ENCODE measurements at regions not wholly inside any gene's neighbourhood (a gene's known extent, or its start where the extent isn't known, plus 50 kb on each side); places are given as distances from the start of the nearest gene placed in this dataset.
"Not testable (repeated sequence)": the region's sequence is repeated elsewhere in the genome, so short reads cannot be mapped to it uniquely, and the experiment has no call there.

DNA sequence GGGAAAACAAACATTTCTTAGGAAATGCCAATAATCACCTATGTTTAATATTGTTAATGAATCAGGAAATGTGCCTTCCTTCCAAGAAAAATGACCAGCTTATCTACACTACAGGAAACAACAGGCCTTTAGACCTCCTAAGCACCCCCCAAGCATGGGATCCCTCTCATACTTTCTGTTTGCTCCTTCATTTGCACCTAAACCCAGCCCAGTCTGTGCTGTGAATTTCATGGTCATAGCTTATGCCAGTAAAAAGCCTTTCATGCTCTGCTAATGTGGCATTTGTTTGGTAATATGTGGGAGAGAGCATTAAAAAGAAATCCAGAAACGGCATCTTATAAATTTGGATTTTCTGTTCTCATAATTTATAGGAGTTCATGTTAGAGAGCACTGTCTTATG, 511.1 kb downstream of the EBF1 start:
- Histone ChIP-seq H3K27ac (ENCODE audit: low read length) (no peak overlapping the region), H3K9me2 (replicated peaks; ENCODE audit: low read length) (no peaks in the 10 kb centered on the region), H3K36me3 (ENCODE audit: low read depth, low read length) (no peaks in the 10 kb centered on the region), H3K9me3 (ENCODE audit: low read length) (no peaks in the 10 kb centered on the region), H3K4me3 (ENCODE audit: low read length) (no peak overlapping the region), H3K4me2 (ENCODE audit: low read length) (no peak overlapping the region), H4K20me1 (ENCODE audit: low read length) (no peaks in the 10 kb centered on the region), H3K79me2 (ENCODE audit: low read length) (no peaks in the 10 kb centered on the region), H3K4me1 (ENCODE audit: insufficient read depth, low read length) (no peaks in the 10 kb centered on the region), H3F3A (ENCODE audit: low read length, unreplicated experiment) (no peaks in the 10 kb centered on the region), H2AFZ (ENCODE audit: low read length) (no peak overlapping the region), H3K9ac (ENCODE audit: low read length) (no peak overlapping the region), H3K27me3 (ENCODE audit: low read length) (no peaks in the 10 kb centered on the region)
- ChIA-PET POLR2A (ENCODE audit: unreplicated experiment) (no interaction called here), CTCF (no interaction called here)
- intact Hi-C loops (cut with micrococcal nuclease) = no loop called here
- ATAC-seq (no peak), DNase-seq (no peak)
- TF ChIP-seq, protein P1, sequence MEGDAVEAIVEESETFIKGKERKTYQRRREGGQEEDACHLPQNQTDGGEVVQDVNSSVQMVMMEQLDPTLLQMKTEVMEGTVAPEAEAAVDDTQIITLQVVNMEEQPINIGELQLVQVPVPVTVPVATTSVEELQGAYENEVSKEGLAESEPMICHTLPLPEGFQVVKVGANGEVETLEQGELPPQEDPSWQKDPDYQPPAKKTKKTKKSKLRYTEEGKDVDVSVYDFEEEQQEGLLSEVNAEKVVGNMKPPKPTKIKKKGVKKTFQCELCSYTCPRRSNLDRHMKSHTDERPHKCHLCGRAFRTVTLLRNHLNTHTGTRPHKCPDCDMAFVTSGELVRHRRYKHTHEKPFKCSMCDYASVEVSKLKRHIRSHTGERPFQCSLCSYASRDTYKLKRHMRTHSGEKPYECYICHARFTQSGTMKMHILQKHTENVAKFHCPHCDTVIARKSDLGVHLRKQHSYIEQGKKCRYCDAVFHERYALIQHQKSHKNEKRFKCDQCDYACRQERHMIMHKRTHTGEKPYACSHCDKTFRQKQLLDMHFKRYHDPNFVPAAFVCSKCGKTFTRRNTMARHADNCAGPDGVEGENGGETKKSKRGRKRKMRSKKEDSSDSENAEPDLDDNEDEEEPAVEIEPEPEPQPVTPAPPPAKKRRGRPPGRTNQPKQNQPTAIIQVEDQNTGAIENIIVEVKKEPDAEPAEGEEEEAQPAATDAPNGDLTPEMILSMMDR (conservative IDR thresholded peaks at IDR 0.05; ENCODE audit: low read depth, low read length) = no peak
- no peak for TF ChIP-seq EZH2 (IDR thresholded peaks at IDR 0.05; ENCODE audit: low read length, unreplicated experiment)
- no peak for TF ChIP-seq EZH2phosphoT487 (IDR thresholded peaks at IDR 0.05; ENCODE audit: borderline replicate concordance, low read length)
- BruUV-seq (replicated peaks) = no TSS peak

DNA sequence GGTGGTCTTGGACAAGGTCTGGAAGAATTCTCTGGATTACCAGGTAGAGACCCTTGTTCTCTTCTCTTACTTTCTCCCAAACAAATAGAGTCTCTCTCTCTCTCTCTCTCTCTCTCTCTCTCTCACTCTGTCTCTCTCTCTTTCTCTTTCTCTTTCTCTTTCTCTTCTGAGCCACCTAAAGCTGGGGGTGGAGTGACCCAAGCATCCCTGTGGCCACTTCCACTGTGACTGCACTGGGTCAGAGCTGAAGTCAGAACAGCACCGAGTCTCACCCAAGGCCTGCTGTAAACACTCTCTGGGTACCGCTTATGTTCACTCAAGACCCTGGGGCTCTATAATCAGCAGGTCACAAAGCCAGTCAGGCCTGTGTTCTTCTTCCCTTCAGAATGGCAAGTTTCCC, 513.7 kb downstream of the EBF1 start:
- intact Hi-C loops (cut with micrococcal nuclease) = no loop called here
- Histone ChIP-seq H4K20me1 (ENCODE audit: low read length) (no peaks in the 10 kb centered on the region), H3K36me3 (ENCODE audit: low read depth, low read length) (no peaks in the 10 kb centered on the region), H3K9me2 (replicated peaks; ENCODE audit: low read length) (no peaks in the 10 kb centered on the region), H3K9ac (ENCODE audit: low read length) (no peak overlapping the region), H3K79me2 (ENCODE audit: low read length) (no peaks in the 10 kb centered on the region), H2AFZ (ENCODE audit: low read length) (no peak overlapping the region), H3K4me2 (ENCODE audit: low read length) (no peak overlapping the region), H3K27me3 (ENCODE audit: low read length) (no peaks in the 10 kb centered on the region), H3F3A (ENCODE audit: low read length, unreplicated experiment) (no peaks in the 10 kb centered on the region), H3K9me3 (ENCODE audit: low read length) (no peaks in the 10 kb centered on the region), H3K4me3 (ENCODE audit: low read length) (no peak overlapping the region), H3K27ac (ENCODE audit: low read length) (no peak overlapping the region), H3K4me1 (ENCODE audit: insufficient read depth, low read length) (no peaks in the 10 kb centered on the region)
- no peak for ATAC-seq
- ChIA-PET CTCF (no interaction called here), POLR2A (ENCODE audit: unreplicated experiment) (no interaction called here)
- TF ChIP-seq EZH2 (IDR thresholded peaks at IDR 0.05; ENCODE audit: low read length, unreplicated experiment) (no peak), EZH2phosphoT487 (IDR thresholded peaks at IDR 0.05; ENCODE audit: borderline replicate concordance, low read length) (no peak)
- TF ChIP-seq, protein P1 (conservative IDR thresholded peaks at IDR 0.05; ENCODE audit: low read depth, low read length) = no peak
- no TSS peak for BruUV-seq (replicated peaks)
- DNase-seq = no peak

DNA sequence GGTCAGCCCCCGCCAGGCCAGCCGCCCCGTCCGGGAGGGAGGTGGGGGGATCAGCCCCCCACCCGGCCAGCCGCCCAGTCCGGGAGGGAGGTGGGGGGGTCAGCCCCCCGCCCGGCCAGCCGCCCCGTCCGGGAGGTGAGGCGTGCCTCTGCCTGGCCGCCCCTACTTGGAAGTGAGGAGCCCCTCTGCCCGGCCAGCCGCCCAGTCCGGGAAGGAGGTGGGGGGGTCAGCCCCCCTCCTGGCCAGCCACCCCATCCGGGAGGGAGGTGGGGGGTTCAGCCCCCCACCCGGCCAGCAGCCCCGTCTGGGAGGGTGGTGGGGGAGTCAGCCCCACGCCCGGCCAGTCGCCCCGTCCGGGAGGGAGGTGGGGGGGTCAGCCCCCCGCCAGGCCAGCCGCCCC, 517.0 kb downstream of the EBF1 start:
- POLR2A ChIA-PET (ENCODE audit: unreplicated experiment); intact Hi-C loops (cut with micrococcal nuclease): not testable (repeated sequence)

More for the DNA sequence above, 517.0 kb downstream of the EBF1 start:
- H3K79me2 ChIP-seq (ENCODE audit: low read length); BruUV-seq (replicated peaks); H2AFZ ChIP-seq (ENCODE audit: low read length); H3K4me2 ChIP-seq (ENCODE audit: low read length); H3K36me3 ChIP-seq (ENCODE audit: low read depth, low read length); CTCF ChIA-PET; H3F3A ChIP-seq (ENCODE audit: low read length, unreplicated experiment); H3K9me2 ChIP-seq (replicated peaks; ENCODE audit: low read length); H4K20me1 ChIP-seq (ENCODE audit: low read length); ATAC-seq; H3K27me3 ChIP-seq (ENCODE audit: low read length); H3K9me3 ChIP-seq (ENCODE audit: low read length); H3K27ac ChIP-seq (ENCODE audit: low read length); H3K4me1 ChIP-seq (ENCODE audit: insufficient read depth, low read length); H3K9ac ChIP-seq (ENCODE audit: low read length); H3K4me3 ChIP-seq (ENCODE audit: low read length); DNase-seq: not testable (repeated sequence)

Data from PC-3 (cell line).